ENCODE measurements at regions not wholly inside any gene's neighbourhood (a gene's known extent, or its start where the extent isn't known, plus 50 kb on each side); places are given as distances from the start of the nearest gene placed in this dataset.

DNA sequence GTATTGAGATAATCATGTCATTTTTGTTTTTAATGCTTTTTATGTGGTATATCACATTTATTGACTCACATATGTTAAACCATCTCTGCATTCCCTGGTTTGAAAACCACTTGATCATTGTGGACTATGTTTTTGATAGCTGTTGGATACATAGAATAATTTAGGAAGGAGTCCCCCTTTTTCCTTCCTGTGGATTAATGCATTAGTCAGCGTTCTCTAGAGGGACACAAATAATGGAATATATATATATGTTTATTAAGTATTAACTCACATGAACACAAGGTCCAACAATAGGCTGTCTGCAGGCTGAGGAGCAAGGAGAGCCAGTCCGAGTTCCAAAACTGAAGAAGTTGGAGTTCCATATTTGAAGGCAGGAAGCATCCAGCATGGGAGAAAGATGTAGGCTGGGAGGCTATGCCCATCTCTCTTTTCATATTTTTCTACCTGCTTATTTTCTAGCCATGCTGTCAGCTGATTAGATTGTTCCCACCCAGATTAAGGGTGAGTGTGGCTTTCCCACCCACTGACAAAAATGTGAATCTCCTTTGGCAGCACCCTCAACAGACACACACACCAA lies 123.8 kb downstream of the ZNF280B start:
- no peak for DNase-seq (ENCODE audit: low read depth in 1 of 2, low spot score in 1 of 2)
- in situ Hi-C loops (cut with HindIII; ENCODE audit: low pct_unique_long_range_greater_than_20kb, low sequenced_read_pairs) = no loop called here
- no peak for TF ChIP-seq JUND (IDR thresholded peaks at IDR 0.05; ENCODE audit: low read depth)

DNA sequence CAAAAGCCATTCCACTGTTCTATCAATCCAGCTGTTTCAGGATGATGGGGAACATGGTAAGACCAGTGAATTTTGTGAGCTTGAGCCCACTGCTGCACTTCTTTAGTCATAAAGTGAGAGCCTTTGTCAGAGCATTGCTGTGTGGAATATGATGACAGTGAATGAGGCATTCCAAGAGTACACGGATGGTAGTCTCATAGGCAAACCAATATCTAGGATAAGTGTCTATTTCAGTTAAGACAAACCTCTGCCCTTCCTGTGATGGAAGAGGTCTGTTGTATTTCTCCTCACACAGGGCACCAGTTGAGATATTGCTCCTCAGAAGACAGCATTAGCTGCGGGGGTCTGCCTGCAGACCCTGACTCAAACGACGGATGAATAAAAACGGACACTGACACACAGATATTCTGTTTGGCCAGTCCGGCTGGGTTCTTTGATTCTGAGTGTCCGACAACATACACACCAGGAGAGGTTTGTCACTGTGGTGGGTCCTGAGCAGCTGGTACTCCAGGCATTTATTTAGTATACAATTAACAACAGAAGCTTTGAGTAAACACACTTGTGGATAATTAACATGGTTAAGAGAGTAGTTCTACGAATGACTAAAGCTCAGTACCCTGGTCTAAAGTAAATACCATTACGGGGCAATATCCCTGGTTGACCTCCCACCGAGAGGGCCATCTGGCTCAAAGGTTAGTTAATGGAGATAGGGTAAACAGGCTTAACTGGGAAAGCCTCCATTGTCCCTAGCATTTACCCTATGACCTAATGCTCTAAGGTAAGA lies 121.7 kb downstream of the ZNF280B start:
- no peak for DNase-seq (ENCODE audit: low read depth in 1 of 2, low spot score in 1 of 2)
- TF ChIP-seq JUND (IDR thresholded peaks at IDR 0.05; ENCODE audit: low read depth) = no peak
- in situ Hi-C loops (cut with HindIII; ENCODE audit: low pct_unique_long_range_greater_than_20kb, low sequenced_read_pairs) = no loop called here

GRCh38 chr22:22387386-22387736 lies 121.2 kb downstream of the ZNF280B start:
- no peak for DNase-seq (ENCODE audit: low read depth in 1 of 2, low spot score in 1 of 2)
- in situ Hi-C loops (cut with HindIII; ENCODE audit: low pct_unique_long_range_greater_than_20kb, low sequenced_read_pairs) = no loop called here
- no peak for TF ChIP-seq JUND (IDR thresholded peaks at IDR 0.05; ENCODE audit: low read depth)

- DNase-seq (ENCODE audit: low read depth in 1 of 2, low spot score in 1 of 2) = no peak
- TF ChIP-seq JUND (IDR thresholded peaks at IDR 0.05; ENCODE audit: low read depth) = no peak
- in situ Hi-C loops (cut with HindIII; ENCODE audit: low pct_unique_long_range_greater_than_20kb, low sequenced_read_pairs) = no loop called here
Observed at GRCh38 chr22:22388090-22388489, 120.5 kb downstream of the ZNF280B start.

DNA sequence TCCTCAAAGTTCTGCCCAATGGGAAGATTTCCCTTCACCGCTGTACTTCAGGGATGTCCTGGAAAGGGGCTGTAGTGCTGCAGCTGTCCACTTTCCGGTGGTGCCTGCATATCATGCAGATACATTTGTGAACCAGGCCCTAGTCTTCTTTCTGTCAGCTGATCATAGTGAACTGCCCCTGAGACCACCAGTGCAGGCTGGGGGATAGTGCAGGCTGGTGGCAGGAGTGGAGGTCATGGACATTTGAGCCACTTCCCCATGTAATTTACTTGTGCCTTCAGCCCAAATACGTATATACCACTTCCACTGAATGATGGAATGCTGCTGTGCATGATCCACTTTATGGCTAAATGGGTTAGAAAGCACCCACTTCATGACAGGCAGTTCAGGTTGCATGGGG lies 120.0 kb downstream of the ZNF280B start:
- no peak for TF ChIP-seq JUND (IDR thresholded peaks at IDR 0.05; ENCODE audit: low read depth)
- no peak for DNase-seq (ENCODE audit: low read depth in 1 of 2, low spot score in 1 of 2)
- in situ Hi-C loops (cut with HindIII; ENCODE audit: low pct_unique_long_range_greater_than_20kb, low sequenced_read_pairs) = no loop called here

GRCh38 chr22:22389467-22389866 lies 119.1 kb downstream of the ZNF280B start:
- no peak for DNase-seq (ENCODE audit: low read depth in 1 of 2, low spot score in 1 of 2)
- TF ChIP-seq JUND (IDR thresholded peaks at IDR 0.05; ENCODE audit: low read depth) = no peak
- in situ Hi-C loops (cut with HindIII; ENCODE audit: low pct_unique_long_range_greater_than_20kb, low sequenced_read_pairs) = no loop called here

- in situ Hi-C loops (cut with HindIII; ENCODE audit: low pct_unique_long_range_greater_than_20kb, low sequenced_read_pairs) = no loop called here
- no peak for TF ChIP-seq JUND (IDR thresholded peaks at IDR 0.05; ENCODE audit: low read depth)
- DNase-seq (ENCODE audit: low read depth in 1 of 2, low spot score in 1 of 2) = no peak
Observed at GRCh38 chr22:22390989-22391388, 117.6 kb downstream of the ZNF280B start.

DNA sequence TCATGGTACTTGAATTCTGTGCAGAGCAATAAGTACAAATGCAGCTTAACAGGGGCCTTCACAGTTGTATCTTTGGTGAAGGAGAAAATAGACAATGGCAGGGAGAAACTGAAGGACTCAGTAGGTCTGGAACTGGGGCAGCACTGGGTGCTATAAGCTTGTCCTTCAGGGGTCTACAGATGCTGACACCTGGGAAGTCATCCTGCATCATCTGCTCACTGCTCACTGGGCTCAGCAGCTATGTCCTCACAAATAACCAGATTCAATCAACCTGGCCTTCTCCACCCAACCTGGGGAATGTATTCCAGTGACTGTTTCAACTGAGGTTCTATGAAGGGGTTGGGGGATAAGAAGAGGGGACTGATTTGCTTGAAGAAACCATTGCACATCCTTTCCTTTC lies 117.0 kb downstream of the ZNF280B start:
- DNase-seq (ENCODE audit: low read depth in 1 of 2, low spot score in 1 of 2) = no peak
- TF ChIP-seq JUND (IDR thresholded peaks at IDR 0.05; ENCODE audit: low read depth) = no peak
- in situ Hi-C loops (cut with HindIII; ENCODE audit: low pct_unique_long_range_greater_than_20kb, low sequenced_read_pairs) = no loop called here

GRCh38 chr22:22392131-22392530 lies 116.4 kb downstream of the ZNF280B start:
- in situ Hi-C loops (cut with HindIII; ENCODE audit: low pct_unique_long_range_greater_than_20kb, low sequenced_read_pairs) = no loop called here
- no peak for TF ChIP-seq JUND (IDR thresholded peaks at IDR 0.05; ENCODE audit: low read depth)
- no peak for DNase-seq (ENCODE audit: low read depth in 1 of 2, low spot score in 1 of 2)

GRCh38 chr22:22394591-22394990 lies 114.0 kb downstream of the ZNF280B start:
- in situ Hi-C loops (cut with HindIII; ENCODE audit: low pct_unique_long_range_greater_than_20kb, low sequenced_read_pairs) = no loop called here
- DNase-seq (ENCODE audit: low read depth in 1 of 2, low spot score in 1 of 2) = no peak
- no peak for TF ChIP-seq JUND (IDR thresholded peaks at IDR 0.05; ENCODE audit: low read depth)

DNA sequence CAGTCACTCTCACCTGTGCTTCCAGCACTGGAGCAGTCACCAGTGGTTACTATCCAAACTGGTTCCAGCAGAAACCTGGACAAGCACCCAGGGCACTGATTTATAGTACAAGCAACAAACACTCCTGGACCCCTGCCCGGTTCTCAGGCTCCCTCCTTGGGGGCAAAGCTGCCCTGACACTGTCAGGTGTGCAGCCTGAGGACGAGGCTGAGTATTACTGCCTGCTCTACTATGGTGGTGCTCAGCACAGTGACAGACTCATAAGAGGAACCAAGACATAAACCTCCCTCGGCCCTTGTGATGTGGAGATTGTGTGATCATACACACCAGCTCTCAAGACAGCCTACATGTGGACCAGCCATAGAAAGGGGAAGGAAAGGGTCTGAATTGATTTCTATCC lies 113.3 kb downstream of the ZNF280B start:
- DNase-seq (ENCODE audit: low read depth in 1 of 2, low spot score in 1 of 2) = peak in 1 of 2 experiments; percentile 16
- in situ Hi-C loops (cut with HindIII; ENCODE audit: low pct_unique_long_range_greater_than_20kb, low sequenced_read_pairs) = no loop called here
- no peak for TF ChIP-seq JUND (IDR thresholded peaks at IDR 0.05; ENCODE audit: low read depth)

GRCh38 chr22:22396741-22397291 lies 111.7 kb downstream of the ZNF280B start:
- TF ChIP-seq JUND (IDR thresholded peaks at IDR 0.05; ENCODE audit: low read depth) = no peak
- no peak for DNase-seq (ENCODE audit: low read depth in 1 of 2, low spot score in 1 of 2)
- in situ Hi-C loops (cut with HindIII; ENCODE audit: low pct_unique_long_range_greater_than_20kb, low sequenced_read_pairs) = no loop called here

DNA sequence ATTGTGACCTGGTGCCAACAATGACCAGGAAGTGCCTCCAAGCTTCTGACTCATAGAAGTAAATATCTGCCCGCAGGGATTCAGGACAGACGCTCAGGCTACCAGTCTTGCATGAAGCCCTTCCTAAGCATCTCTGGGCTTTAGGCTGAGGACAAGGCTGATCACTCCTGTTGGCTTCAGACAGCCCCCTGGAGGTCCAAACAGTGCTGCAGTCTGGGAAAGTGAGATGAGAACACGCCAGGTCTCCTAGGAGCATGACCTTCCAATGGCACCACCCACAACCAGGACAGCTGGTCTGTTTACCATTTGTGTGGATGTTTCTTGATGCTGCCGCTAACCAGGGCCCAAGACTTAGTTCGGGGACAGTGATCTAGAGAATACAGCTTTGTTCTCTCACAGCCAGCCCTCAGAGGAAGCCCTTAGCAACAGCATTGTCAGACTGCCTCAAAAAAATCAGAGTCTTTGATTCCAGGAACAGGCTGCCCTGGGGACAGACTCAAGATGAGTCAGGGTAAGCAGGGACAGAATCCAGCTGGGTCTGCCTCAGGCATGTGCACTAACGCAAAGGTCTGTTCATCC lies 111.2 kb downstream of the ZNF280B start:
- no peak for TF ChIP-seq JUND (IDR thresholded peaks at IDR 0.05; ENCODE audit: low read depth)
- in situ Hi-C loops (cut with HindIII; ENCODE audit: low pct_unique_long_range_greater_than_20kb, low sequenced_read_pairs) = no loop called here
- peak; percentile 21 to 74 for DNase-seq (ENCODE audit: low read depth in 1 of 2, low spot score in 1 of 2)

Data from T47D (cell line).